HUDEP-2 (cell line): ENCODE measurements at regions not wholly inside any gene's neighbourhood (a gene's known extent, or its start where the extent isn't known, plus 50 kb on each side); places are given as distances from the start of the nearest gene placed in this dataset.

Experiments
- DNase-seq, 76 experiments: peaks; one replicate each; lab custom pipeline; 2025; ENCODE audit not compliant: unreplicated experiment in 76 of 76; lab: John Stamatoyannopoulos, UW

DNA sequence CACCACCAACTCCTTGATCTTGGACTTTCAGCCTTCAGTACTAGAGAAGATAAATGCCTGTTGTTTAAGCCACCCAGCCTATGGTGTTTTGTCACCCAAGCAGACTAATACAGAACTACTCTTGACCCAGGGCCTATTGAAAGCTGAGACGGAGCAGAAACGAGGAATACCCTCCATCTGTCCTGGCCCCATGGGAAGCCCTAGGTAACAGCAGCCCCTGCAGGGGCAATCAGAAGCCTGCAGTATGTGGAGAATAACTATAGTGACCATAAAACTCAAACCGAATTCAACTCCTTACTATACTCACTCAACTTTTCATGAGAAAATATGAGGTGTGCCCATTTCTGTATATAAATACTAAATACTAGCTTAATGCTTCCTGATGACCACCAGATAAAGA lies 307.4 kb downstream of the NUAK1 start:
- no peak for DNase-seq

- DNase-seq: no peak
Measured at GRCh38 chr12:105832021-105832420, 306.7 kb downstream of the NUAK1 start.

- DNase-seq: no peak
Measured at GRCh38 chr12:105832806-105833205, 305.9 kb downstream of the NUAK1 start.

DNA sequence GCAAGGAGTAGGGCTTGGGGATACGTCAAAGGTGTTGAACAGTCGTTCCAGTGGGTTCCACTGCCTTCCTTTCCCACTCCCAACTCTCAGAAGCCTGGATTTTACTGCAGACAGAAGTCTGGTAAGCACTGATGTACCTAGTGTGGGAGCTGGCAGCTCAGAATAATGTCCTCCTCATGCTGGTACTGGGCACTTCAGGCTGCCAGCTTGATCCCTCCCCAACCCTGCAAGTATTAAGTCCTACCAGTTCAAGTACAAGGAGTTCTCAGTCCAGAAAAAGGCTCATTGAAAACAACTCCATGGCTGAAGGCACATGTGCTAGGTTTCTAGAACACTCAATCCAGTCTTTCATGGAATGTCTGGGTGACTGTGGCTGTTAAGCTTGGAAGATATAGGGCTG lies 304.3 kb downstream of the NUAK1 start:
- no peak for DNase-seq

- no peak for DNase-seq
Measured at GRCh38 chr12:105835580-105836241, 303.0 kb downstream of the NUAK1 start.

- DNase-seq: no peak
Measured at GRCh38 chr12:105836242-105836622, 302.5 kb downstream of the NUAK1 start.

DNA sequence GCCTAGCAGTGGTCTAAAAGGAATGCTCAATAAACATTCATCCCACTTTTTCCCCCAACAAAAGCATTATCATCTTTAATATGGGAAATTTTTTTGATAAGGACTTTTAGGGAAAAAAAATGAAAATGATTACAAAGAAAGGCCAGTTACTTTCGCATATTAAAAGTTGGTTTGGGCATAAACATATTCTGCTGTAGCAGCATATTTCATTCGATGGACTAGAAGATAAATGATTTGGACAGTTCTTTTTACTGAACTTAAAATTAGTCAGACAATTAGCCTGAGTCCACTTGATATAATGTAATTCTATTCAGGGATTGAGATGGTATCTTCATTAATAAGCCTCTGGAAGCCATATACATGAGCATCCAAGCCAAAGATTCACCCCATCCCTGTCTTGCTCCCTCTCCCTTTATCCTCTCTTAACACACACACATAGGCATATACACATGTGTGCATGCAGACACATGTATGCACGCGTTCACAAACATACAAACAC lies 299.1 kb downstream of the NUAK1 start:
- DNase-seq: no peak

GRCh38 chr12:105840384-105840783 lies 298.4 kb downstream of the NUAK1 start:
- peak in 11 of 76 experiments; percentile 1 to 28 (median 3) for DNase-seq

DNA sequence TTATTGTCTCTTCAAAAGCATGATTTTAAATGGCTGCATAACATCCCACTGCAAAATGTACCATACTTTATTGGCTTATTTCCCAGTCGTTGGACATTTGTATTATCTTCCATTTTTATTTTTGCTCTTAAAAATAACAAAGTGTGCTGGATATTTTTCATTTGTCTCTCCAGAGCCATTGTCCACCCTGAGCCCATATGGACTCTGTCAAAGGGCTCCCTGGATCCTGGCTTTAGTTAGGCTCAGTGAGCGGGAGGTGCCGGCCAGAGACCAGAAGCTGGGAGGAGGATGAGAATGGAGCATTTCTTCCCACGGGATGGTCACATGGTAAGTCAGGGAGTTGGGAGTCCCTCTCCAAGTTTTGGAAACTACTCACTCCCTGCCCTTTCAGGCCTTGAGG lies 296.9 kb downstream of the NUAK1 start:
- no peak for DNase-seq

DNA sequence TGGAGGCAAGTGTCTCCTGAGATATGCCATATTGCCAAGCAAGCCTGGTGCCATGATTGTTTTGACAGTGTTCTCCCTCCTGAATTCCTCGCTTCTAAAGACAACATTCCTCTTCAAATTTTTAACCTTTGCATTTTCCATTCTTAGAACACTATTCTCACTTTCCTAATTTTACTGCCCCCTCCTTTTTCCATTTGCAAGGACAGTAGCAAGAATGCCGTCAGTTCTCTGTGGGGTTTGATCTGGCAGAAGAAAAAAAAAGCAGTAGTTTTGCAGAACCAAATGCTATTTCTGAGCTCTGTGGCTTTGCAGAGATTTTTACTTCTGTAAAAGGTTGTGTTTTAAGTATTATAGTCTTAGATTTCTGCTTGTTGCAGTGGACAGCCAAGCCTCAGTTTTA lies 295.2 kb downstream of the NUAK1 start:
- DNase-seq: no peak

DNA sequence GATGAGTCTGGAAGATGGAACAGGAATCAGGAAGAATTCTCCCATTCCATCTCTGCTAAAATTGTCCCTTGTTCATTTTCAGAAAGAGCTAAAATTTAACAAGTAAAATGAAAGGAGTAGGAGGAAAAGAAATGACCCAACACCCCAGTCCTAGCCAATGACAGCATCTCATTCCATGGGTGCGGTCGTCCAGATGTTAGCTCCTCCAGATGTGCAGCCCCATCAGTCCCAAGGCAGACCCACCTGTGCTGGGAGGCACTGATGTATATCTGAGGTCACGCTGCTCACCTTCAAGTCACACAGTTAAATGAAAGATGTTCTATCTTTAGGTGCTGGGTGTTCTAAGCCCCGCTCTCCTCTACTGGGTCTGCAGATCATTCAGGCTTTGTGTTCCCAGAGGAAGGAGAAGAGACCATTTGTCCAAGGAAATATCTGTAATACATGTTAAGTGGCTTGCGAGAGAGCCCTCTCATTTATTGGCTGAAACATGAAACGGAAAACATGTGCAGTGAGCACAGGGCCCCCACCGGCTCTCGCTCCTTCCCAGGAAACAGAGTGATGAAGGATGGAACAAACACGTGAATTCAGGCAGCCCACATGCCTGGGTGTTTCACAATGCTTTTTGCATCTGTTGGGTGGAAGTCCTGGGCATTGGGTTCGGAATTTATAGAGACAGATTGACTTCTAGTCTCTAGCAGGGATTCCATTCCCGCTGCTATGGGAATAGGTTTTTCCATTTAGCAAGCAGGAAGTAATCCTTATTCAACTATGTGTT lies 294.6 kb downstream of the NUAK1 start:
- DNase-seq: no peak

DNA sequence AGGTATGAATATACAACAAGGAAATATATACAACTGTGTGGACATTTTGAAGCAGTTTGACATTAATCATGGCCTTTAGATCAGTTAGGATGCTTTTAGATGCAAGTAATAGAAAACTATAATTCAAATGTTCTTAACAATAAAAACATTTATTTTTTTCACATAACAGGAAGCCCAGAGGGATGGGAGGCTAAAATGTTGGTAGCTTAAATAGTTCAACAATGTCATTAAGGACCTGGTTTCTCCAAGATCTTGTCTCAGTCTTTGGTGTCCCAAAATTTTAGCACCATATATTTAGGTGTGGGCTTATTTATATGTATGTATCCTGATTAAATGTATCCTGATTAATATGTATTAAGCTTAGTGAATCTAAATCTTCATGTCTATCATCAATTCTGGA lies 292.4 kb downstream of the NUAK1 start:
- DNase-seq: no peak

DNA sequence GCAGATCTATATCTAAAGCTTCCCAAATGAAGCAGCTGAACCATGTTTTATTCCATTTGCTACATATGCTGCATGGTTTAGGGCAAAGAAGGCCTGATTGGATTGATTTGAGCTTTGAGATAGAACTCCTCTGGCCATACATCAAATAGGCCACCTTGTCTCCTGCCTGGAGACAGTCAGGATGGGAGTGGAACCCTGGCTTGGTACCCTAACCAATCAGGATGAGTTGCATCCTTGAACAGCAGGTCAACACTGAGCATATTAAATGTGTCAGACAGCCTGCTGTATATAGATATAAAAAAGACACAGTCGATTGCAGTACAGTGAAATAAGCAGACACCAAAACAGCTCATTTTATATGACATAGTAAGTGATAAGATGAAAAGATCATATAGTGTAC lies 291.7 kb downstream of the NUAK1 start:
- DNase-seq: no peak

GRCh38 chr12:105848286-105848685 lies 290.5 kb downstream of the NUAK1 start:
- no peak for DNase-seq

- DNase-seq: no peak
Measured at GRCh38 chr12:105850103-105850968, 288.4 kb downstream of the NUAK1 start.

GRCh38 chr12:105852496-105852895 lies 286.3 kb downstream of the NUAK1 start:
- DNase-seq: no peak

DNA sequence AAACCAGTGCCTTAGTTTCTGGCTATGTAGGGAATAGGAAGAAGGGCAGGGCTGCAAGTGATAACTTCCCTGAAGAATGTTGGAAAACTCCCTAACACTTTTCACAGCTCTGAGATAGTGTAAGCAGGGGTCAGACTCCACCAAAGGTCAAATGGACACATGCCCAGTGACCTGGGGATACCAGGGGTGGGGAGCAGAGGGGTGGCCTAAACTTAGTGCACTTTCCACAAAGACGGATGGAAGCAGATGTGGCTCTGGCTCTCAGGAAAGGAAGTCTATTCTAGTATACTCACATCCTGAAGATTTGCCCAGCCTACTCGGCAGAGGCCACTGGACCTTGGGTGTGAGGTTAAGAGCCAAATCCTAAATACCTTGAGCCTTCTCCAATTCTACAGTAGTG lies 285.8 kb downstream of the NUAK1 start:
- no peak for DNase-seq

- no peak for DNase-seq
Measured at GRCh38 chr12:105854071-105854470, 284.7 kb downstream of the NUAK1 start.

GRCh38 chr12:105855361-105856047 lies 283.2 kb downstream of the NUAK1 start:
- no peak for DNase-seq

GRCh38 chr12:105856048-105856405 lies 282.7 kb downstream of the NUAK1 start:
- DNase-seq: no peak
